DND-41 (cell line): ENCODE measurements at regions not wholly inside any gene's neighbourhood (a gene's known extent, or its start where the extent isn't known, plus 50 kb on each side); places are given as distances from the start of the nearest gene placed in this dataset.

ENCODE experiments used
- ATAC-seq: fragments of 200-7000 bp; cut with Tn5 transposase; 3 replicates; pipeline ENCODE4 v1.9.1; 2021; ENCODE audit warnings: low read depth; ENCODE audit not compliant: insufficient read depth
- DNase-seq: peaks from one replicate; pipeline ENCODE4 v3.0.0-alpha.2; 2020
- H2AFZ ChIP-seq: 2 replicates; pipeline ENCODE4 v1.6.0; 2012; ENCODE audit warnings: low read depth, low read length
- H3K27ac ChIP-seq: 2 replicates; pipeline ENCODE4 v1.5.1; 2012; ENCODE audit warnings: low read length, inconsistent platforms
- H3K27me3 ChIP-seq: fragments of 200-600 bp; sonication (generic); 2 replicates; pipeline ENCODE4 v1.6.0; 2012; ENCODE audit warnings: low read length, mild to moderate bottlenecking, inconsistent platforms; ENCODE audit not compliant: insufficient read depth, poor library complexity
- H3K36me3 ChIP-seq: 2 replicates; pipeline ENCODE4 v1.5.1; 2012; ENCODE audit warnings: low read length, inconsistent platforms; ENCODE audit not compliant: insufficient read depth
- H3K4me1 ChIP-seq: 2 replicates; pipeline ENCODE4 v1.5.1; 2012; ENCODE audit warnings: mild to moderate bottlenecking, low read length; ENCODE audit not compliant: insufficient read depth
- H3K4me2 ChIP-seq: 2 replicates; pipeline ENCODE4 v1.6.0; 2012; ENCODE audit warnings: mild to moderate bottlenecking, moderate library complexity, low read length, inconsistent platforms; ENCODE audit not compliant: insufficient read depth
- H3K4me3 ChIP-seq, 2 experiments: fragments of 200-600 bp in 1 of 2; shearing (Covaris generic) in 1 of 2; 2 replicates each; pipeline ENCODE4 v1.5.1; 2012 to 2016; ENCODE audit warnings: inconsistent platforms in 2 of 2, low read length in 2 of 2, mild to moderate bottlenecking in 2 of 2, low read depth in 1 of 2, moderate library complexity in 1 of 2
- H3K79me2 ChIP-seq: 2 replicates; pipeline ENCODE4 v1.6.0; 2012; ENCODE audit warnings: low read length, inconsistent platforms; ENCODE audit not compliant: insufficient read depth
- H3K9ac ChIP-seq: 2 replicates; pipeline ENCODE4 v1.6.0; 2012; ENCODE audit warnings: low read depth, mild to moderate bottlenecking, inconsistent platforms, low read length, moderate library complexity
- H3K9me3 ChIP-seq: 2 replicates; pipeline ENCODE4 v1.5.1; 2012; ENCODE audit warnings: low read length, moderate library complexity, mild to moderate bottlenecking, inconsistent platforms; ENCODE audit not compliant: insufficient read depth, severe bottlenecking
- H4K20me1 ChIP-seq: 2 replicates; pipeline ENCODE4 v1.6.0; 2012; ENCODE audit warnings: low read length; ENCODE audit not compliant: insufficient read depth
- EZH2 ChIP-seq: IDR thresholded peaks from 3 replicates; pipeline ENCODE4 v1.6.1; 2012; ENCODE audit warnings: borderline replicate concordance, low read depth, mild to moderate bottlenecking, moderate library complexity, low read length, inconsistent platforms; ENCODE audit not compliant: severe bottlenecking
- TF ChIP-seq, protein P1 (sequence below): IDR thresholded peaks from 2 replicates; pipeline ENCODE4 v1.5.1; 2012; ENCODE audit warnings: borderline replicate concordance, low read length, moderate library complexity, mild to moderate bottlenecking; ENCODE audit not compliant: poor library complexity, severe bottlenecking; ENCODE audit errors: extremely low read depth

- Histone ChIP-seq H3K4me2 (peak overlapping the region; percentile 14; the same call in 1 of the 2 replicates), H3K27ac (peak overlapping the region; percentile 80), H3K4me1 (peaks cover 34% of the 10 kb centered on the region), H3K9ac (no peak overlapping the region), H3K36me3 (no peaks in the 10 kb centered on the region), H3K79me2 (no peaks in the 10 kb centered on the region), H3K27me3 (no peaks in the 10 kb centered on the region), H3K9me3 (peaks cover 17% of the 10 kb centered on the region), H3K4me3 (no peak overlapping the region), H4K20me1 (no peaks in the 10 kb centered on the region), H2AFZ (no peak overlapping the region)
- no peak for DNase-seq
- TF ChIP-seq EZH2 = no peak
- peak; percentile 66 for ATAC-seq
Measured at GRCh38 chr5:3963652-3964051, 368.0 kb downstream of the IRX1 start.

DNA sequence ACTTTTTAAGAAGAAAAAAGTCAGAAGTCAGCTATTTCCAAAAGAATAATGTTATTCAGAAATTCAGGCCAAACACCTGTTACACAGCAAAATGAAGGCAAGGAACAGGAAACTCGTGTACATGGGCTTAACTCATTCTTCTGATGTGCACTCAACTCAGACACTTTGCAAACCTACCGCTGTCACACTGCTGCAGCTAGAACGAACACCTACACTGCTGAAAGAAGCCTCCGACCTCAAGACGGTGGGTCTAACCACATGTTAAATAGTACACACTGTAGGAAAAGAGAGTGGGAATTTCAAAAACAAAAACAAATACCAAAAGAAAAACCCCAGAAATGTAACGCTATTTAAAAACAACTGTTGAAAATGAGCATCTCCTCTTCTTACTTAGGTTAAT, 384.5 kb downstream of the IRX1 start:
- Histone ChIP-seq H3K4me3 (peak overlapping the region in 1 of 2 experiments; percentile 31; a peak in 2 of 4 replicates), H3K9me3 (peaks cover 31% of the 10 kb centered on the region), H3K36me3 (no peaks in the 10 kb centered on the region), H3K9ac (peak overlapping the region; percentile 44), H2AFZ (peak overlapping the region; percentile 56), H4K20me1 (no peaks in the 10 kb centered on the region), H3K27ac (peak overlapping the region; percentile 87), H3K4me2 (peak overlapping the region; percentile 58), H3K27me3 (no peaks in the 10 kb centered on the region), H3K79me2 (no peaks in the 10 kb centered on the region), H3K4me1 (peaks cover 38% of the 10 kb centered on the region)
- TF ChIP-seq, protein P1, sequence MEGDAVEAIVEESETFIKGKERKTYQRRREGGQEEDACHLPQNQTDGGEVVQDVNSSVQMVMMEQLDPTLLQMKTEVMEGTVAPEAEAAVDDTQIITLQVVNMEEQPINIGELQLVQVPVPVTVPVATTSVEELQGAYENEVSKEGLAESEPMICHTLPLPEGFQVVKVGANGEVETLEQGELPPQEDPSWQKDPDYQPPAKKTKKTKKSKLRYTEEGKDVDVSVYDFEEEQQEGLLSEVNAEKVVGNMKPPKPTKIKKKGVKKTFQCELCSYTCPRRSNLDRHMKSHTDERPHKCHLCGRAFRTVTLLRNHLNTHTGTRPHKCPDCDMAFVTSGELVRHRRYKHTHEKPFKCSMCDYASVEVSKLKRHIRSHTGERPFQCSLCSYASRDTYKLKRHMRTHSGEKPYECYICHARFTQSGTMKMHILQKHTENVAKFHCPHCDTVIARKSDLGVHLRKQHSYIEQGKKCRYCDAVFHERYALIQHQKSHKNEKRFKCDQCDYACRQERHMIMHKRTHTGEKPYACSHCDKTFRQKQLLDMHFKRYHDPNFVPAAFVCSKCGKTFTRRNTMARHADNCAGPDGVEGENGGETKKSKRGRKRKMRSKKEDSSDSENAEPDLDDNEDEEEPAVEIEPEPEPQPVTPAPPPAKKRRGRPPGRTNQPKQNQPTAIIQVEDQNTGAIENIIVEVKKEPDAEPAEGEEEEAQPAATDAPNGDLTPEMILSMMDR = no peak
- no peak for TF ChIP-seq EZH2
- DNase-seq = peak; percentile 80
- ATAC-seq = peak; percentile 99

DNA sequence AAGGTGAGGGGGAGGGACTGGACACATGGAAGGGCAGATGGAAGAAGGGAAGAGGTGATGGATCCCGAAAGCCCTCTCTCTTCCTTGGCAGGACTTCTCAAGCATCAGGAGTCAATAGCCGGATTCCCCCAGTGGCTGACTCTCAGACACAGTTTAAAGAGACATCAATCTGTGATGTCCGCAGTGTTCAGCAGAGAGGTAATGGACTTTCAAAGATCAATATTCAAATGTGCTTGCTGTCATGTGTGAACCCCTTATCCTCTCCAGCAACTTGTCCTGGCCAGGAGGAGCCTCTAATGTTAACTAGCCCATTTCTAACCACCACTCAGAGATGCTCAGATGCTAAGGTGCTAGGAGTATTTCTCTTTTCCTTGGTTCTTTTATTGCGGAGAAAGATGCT, 392.2 kb downstream of the IRX1 start:
- H3K4me3 ChIP-seq = no peak overlapping the region
- no peaks in the 10 kb centered on the region for H4K20me1 ChIP-seq
- H3K27me3 ChIP-seq = no peaks in the 10 kb centered on the region
- ATAC-seq (no peak), DNase-seq (no peak)
- H3K36me3 ChIP-seq = no peaks in the 10 kb centered on the region
- no peak overlapping the region for H2AFZ ChIP-seq
- TF ChIP-seq EZH2 = no peak
- TF ChIP-seq, protein P1 = no peak
- peaks cover 9% of the 10 kb centered on the region for H3K9me3 ChIP-seq
- peaks cover 14% of the 10 kb centered on the region for H3K4me1 ChIP-seq
- no peaks in the 10 kb centered on the region for H3K79me2 ChIP-seq
- H3K4me2 ChIP-seq = no peak overlapping the region
- no peak overlapping the region for H3K27ac ChIP-seq
- no peak overlapping the region for H3K9ac ChIP-seq

GRCh38 chr5:3993856-3994473, 398.3 kb downstream of the IRX1 start:
- Histone ChIP-seq H4K20me1 (no peaks in the 10 kb centered on the region), H3K9ac (peak overlapping the region; percentile 30), H3K36me3 (no peaks in the 10 kb centered on the region), H3K27me3 (no peaks in the 10 kb centered on the region), H2AFZ (peak overlapping the region; percentile 9; the same call in 1 of the 2 replicates), H3K4me3 (no peak overlapping the region; a peak in 1 of 4 replicates), H3K4me1 (peaks cover 75% of the 10 kb centered on the region), H3K9me3 (peaks cover 9% of the 10 kb centered on the region), H3K27ac (peak overlapping the region; percentile 77), H3K4me2 (peak overlapping the region; percentile 7), H3K79me2 (no peaks in the 10 kb centered on the region)
- TF ChIP-seq, protein P1 = no peak
- no peak for TF ChIP-seq EZH2
- DNase-seq (no peak), ATAC-seq (no peak)
